ENCODE measurements at regions not wholly inside any gene's neighbourhood (a gene's known extent, or its start where the extent isn't known, plus 50 kb on each side); places are given as distances from the start of the nearest gene placed in this dataset.

- no peaks in the 10 kb centered on the region for H3K9me2 ChIP-seq (ENCODE audit: insufficient read depth, low read length)
- H4K20me1 ChIP-seq (ENCODE audit: insufficient read depth), result no peaks in the 10 kb centered on the region
- no peaks in the 10 kb centered on the region for H3K79me2 ChIP-seq (replicated peaks; ENCODE audit: insufficient read depth, low read length)
- H3K27me3 ChIP-seq (ENCODE audit: insufficient read depth, low read depth, low read length), result no peaks in the 10 kb centered on the region
- H3K36me3 ChIP-seq (ENCODE audit: insufficient read depth, low read length), result no peaks in the 10 kb centered on the region
- H3K4me3 ChIP-seq (ENCODE audit: low read length), result no peak overlapping the region
- H3K9me3 ChIP-seq (ENCODE audit: low read length), result no peaks in the 10 kb centered on the region
- no peak overlapping the region for H3K27ac ChIP-seq (ENCODE audit: low read length)
- H3K4me2 ChIP-seq (ENCODE audit: low read length), result no peak overlapping the region
- TF ChIP-seq MXI1 (conservative IDR thresholded peaks at IDR 0.05; ENCODE audit: poor library complexity, severe bottlenecking) (no peak), EP300 (conservative IDR thresholded peaks at IDR 0.05; ENCODE audit: poor library complexity, severe bottlenecking) (no peak), REST (IDR thresholded peaks at IDR 0.05; ENCODE audit: borderline replicate concordance) (no peak), CTCF (IDR thresholded peaks at IDR 0.05; ENCODE audit: poor library complexity, severe bottlenecking) (no peak), EZH2 (IDR thresholded peaks at IDR 0.05; ENCODE audit: borderline replicate concordance, insufficient read depth, low read length, poor library complexity, severe bottlenecking) (no peak), TAF1 (IDR thresholded peaks at IDR 0.05; ENCODE audit: low read depth) (no peak), RAD21 (conservative IDR thresholded peaks at IDR 0.05) (no peak), SMC3 (conservative IDR thresholded peaks at IDR 0.05; ENCODE audit: poor library complexity) (no peak), POLR2AphosphoS5 (IDR thresholded peaks at IDR 0.05) (no peak)
- H2AFZ ChIP-seq (ENCODE audit: low read depth, low read length), result no peak overlapping the region
- H3K9ac ChIP-seq (ENCODE audit: low read length), result no peak overlapping the region
- no peaks in the 10 kb centered on the region for H3F3A ChIP-seq (ENCODE audit: insufficient read depth, low read length, poor library complexity, severe bottlenecking)
These were observed 334.8 kb upstream of the OBI1 start for GRCh38 chr13:78993792-78994191.

- Histone ChIP-seq H3K27me3 (ENCODE audit: insufficient read depth, low read depth, low read length) (no peaks in the 10 kb centered on the region), H3K9me3 (ENCODE audit: low read length) (no peaks in the 10 kb centered on the region), H3K27ac (ENCODE audit: low read length) (no peak overlapping the region), H3K9me2 (ENCODE audit: insufficient read depth, low read length) (no peaks in the 10 kb centered on the region), H3K4me2 (ENCODE audit: low read length) (no peak overlapping the region), H2AFZ (ENCODE audit: low read depth, low read length) (no peak overlapping the region), H3F3A (ENCODE audit: insufficient read depth, low read length, poor library complexity, severe bottlenecking) (no peaks in the 10 kb centered on the region), H3K4me3 (ENCODE audit: low read length) (no peak overlapping the region), H3K36me3 (ENCODE audit: insufficient read depth, low read length) (no peaks in the 10 kb centered on the region), H3K79me2 (replicated peaks; ENCODE audit: insufficient read depth, low read length) (no peaks in the 10 kb centered on the region), H3K9ac (ENCODE audit: low read length) (no peak overlapping the region), H4K20me1 (ENCODE audit: insufficient read depth) (no peaks in the 10 kb centered on the region)
- TF ChIP-seq REST (IDR thresholded peaks at IDR 0.05; ENCODE audit: borderline replicate concordance), result no peak
- TF ChIP-seq POLR2AphosphoS5 (IDR thresholded peaks at IDR 0.05), result no peak
- no peak for TF ChIP-seq EZH2 (IDR thresholded peaks at IDR 0.05; ENCODE audit: borderline replicate concordance, insufficient read depth, low read length, poor library complexity, severe bottlenecking)
- no peak for TF ChIP-seq SMC3 (conservative IDR thresholded peaks at IDR 0.05; ENCODE audit: poor library complexity)
- TF ChIP-seq RAD21 (conservative IDR thresholded peaks at IDR 0.05), result no peak
These were observed 323.0 kb upstream of the OBI1 start for GRCh38 chr13:78981913-78982312.
